ENCODE measurements at regions not wholly inside any gene's neighbourhood (a gene's known extent, or its start where the extent isn't known, plus 50 kb on each side); places are given as distances from the start of the nearest gene placed in this dataset.

DNA sequence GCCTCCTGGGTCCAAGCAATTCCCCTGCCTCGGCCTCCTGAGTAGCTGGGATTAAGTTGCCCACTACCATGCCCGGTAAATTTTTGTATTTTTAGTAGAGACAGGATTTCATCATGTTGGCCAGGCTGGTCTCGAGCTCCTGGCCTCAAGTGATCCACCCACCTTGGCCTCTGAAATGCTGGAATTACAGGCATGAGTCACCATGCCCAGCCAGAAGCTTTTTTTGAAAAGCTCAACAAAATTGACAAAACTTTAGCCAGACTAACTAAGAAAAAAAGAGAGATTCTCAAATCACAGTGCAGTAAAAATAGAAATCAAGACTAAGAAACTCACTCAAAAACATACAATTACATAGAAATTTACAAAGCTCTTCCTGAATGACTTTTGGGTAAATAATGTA lies 420.6 kb downstream of the COL12A1 start:
- no peak for DNase-seq (ENCODE audit: low spot score)
- TF ChIP-seq, protein P1, sequence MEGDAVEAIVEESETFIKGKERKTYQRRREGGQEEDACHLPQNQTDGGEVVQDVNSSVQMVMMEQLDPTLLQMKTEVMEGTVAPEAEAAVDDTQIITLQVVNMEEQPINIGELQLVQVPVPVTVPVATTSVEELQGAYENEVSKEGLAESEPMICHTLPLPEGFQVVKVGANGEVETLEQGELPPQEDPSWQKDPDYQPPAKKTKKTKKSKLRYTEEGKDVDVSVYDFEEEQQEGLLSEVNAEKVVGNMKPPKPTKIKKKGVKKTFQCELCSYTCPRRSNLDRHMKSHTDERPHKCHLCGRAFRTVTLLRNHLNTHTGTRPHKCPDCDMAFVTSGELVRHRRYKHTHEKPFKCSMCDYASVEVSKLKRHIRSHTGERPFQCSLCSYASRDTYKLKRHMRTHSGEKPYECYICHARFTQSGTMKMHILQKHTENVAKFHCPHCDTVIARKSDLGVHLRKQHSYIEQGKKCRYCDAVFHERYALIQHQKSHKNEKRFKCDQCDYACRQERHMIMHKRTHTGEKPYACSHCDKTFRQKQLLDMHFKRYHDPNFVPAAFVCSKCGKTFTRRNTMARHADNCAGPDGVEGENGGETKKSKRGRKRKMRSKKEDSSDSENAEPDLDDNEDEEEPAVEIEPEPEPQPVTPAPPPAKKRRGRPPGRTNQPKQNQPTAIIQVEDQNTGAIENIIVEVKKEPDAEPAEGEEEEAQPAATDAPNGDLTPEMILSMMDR (IDR thresholded peaks at IDR 0.05; ENCODE audit: borderline replicate concordance, control extremely low read depth, extremely low read depth, insufficient read depth, missing control alignments) = no peak
- in situ Hi-C loops (cut with MboI; ENCODE audit: low sequenced_read_pairs, unreplicated experiment) = no loop called here

DNA sequence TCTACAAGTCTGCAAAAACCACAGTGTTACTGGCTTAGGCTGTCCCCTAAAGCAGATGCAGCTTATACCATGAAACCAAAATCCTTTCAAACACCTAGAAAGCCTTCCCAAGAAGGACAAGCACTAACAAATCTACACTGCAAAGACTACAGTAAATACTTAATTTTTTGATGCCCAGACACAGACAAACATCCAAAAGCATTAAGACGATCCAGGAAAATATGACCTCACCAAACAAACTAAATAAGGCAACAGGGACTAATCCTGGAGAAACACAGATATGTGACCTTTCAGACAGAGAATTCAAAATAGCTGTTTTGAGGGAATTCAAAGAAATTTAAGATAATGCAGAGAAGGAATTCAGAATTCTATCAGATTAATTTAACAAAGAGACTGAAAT lies 423.5 kb downstream of the COL12A1 start:
- in situ Hi-C loops (cut with MboI; ENCODE audit: low sequenced_read_pairs, unreplicated experiment) = no loop called here
- TF ChIP-seq, protein P1 (IDR thresholded peaks at IDR 0.05; ENCODE audit: borderline replicate concordance, control extremely low read depth, extremely low read depth, insufficient read depth, missing control alignments) = no peak
- DNase-seq (ENCODE audit: low spot score) = no peak

DNA sequence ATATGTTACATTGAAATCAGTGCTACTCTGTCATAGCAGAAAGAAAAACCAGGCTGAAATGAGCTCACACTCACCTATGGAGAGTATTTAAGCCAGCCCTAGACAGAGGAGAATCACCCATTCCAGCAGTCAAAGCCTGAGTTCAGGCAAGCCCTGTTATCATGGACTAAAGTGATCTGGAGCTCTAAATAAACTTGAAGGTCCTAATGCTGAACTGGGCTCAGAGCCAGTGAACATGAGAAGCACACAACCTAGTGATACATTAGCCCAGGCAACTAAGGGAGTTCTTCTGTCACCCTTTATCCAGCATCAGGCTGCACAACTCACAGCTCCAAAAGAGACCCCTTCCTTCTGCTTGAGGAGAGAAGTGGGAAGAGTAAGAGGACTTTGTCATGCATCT lies 425.0 kb downstream of the COL12A1 start:
- TF ChIP-seq, protein P1 (IDR thresholded peaks at IDR 0.05; ENCODE audit: borderline replicate concordance, control extremely low read depth, extremely low read depth, insufficient read depth, missing control alignments) = no peak
- DNase-seq (ENCODE audit: low spot score) = no peak
- in situ Hi-C loops (cut with MboI; ENCODE audit: low sequenced_read_pairs, unreplicated experiment) = no loop called here

GRCh38 chr6:74768738-74769137 lies 437.1 kb downstream of the COL12A1 start:
- no peak for DNase-seq (ENCODE audit: low spot score)
- in situ Hi-C loops (cut with MboI; ENCODE audit: low sequenced_read_pairs, unreplicated experiment) = no loop called here
- TF ChIP-seq, protein P1 (IDR thresholded peaks at IDR 0.05; ENCODE audit: borderline replicate concordance, control extremely low read depth, extremely low read depth, insufficient read depth, missing control alignments) = no peak

DNA sequence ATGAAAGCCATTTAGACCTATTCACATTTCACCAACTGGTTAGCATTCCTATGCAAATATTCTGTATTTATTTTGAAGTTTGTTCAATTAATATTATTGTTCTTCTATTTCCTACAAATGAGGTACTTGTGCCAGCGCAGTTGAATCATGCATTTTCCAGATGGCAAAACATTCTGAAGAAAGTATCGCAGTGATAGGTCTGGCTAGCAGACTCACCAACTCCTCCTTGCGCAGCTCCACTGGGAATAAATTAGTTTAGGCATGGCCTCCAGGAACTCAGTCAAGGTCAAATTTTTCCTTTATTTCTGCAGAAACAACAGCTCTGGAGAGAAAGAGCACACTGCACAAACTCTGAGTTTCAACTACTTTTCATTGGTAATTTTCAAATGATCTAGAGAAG lies 437.7 kb downstream of the COL12A1 start:
- TF ChIP-seq, protein P1 (IDR thresholded peaks at IDR 0.05; ENCODE audit: borderline replicate concordance, control extremely low read depth, extremely low read depth, insufficient read depth, missing control alignments) = no peak
- no peak for DNase-seq (ENCODE audit: low spot score)
- in situ Hi-C loops (cut with MboI; ENCODE audit: low sequenced_read_pairs, unreplicated experiment) = no loop called here

GRCh38 chr6:74765486-74765885 lies 440.4 kb downstream of the COL12A1 start:
- TF ChIP-seq, protein P1 (IDR thresholded peaks at IDR 0.05; ENCODE audit: borderline replicate concordance, control extremely low read depth, extremely low read depth, insufficient read depth, missing control alignments) = no peak
- in situ Hi-C loops (cut with MboI; ENCODE audit: low sequenced_read_pairs, unreplicated experiment) = no loop called here

DNA sequence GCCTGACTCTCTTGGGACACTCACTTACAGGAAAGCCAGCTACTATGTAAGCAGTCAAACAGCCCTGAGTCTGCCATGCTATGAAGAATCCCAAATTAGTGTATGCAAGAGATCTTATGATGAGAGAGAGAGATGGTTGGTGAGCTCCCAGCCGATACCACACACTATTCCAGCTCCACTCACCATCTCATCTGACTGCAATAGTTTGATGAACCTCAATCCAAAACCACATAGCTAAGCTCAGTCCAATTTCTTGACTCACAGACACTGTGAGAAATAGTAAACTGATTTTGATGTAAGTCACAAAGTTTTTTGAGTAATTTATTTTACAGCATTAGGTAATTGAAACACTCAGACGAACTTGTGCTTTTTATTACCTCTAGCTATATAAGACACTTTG lies 441.4 kb downstream of the COL12A1 start:
- DNase-seq (ENCODE audit: low spot score) = no peak
- TF ChIP-seq, protein P1 (IDR thresholded peaks at IDR 0.05; ENCODE audit: borderline replicate concordance, control extremely low read depth, extremely low read depth, insufficient read depth, missing control alignments) = no peak
- in situ Hi-C loops (cut with MboI; ENCODE audit: low sequenced_read_pairs, unreplicated experiment) = no loop called here

More at GRCh38 chr6:74765486-74765885, 440.4 kb downstream of the COL12A1 start:
- no peak for DNase-seq (ENCODE audit: low spot score)

Data from GM13976 (cell line).